ENCODE measurements at regions not wholly inside any gene's neighbourhood (a gene's known extent, or its start where the extent isn't known, plus 50 kb on each side); places are given as distances from the start of the nearest gene placed in this dataset.
A peak's percentile ranks its signal among the peaks of the same experiment; 100 is the strongest.

GRCh38 chr2:207394812-207395534 is 134.8 kb upstream of the CREB1 start:
- H3K9me3 Mint-ChIP-seq: no peaks in the 10 kb centered on the region
- peaks cover 17% of the 10 kb centered on the region for H3K4me1 Mint-ChIP-seq (ENCODE audit: low read depth)
- H3K27ac Mint-ChIP-seq: peak overlapping the region; percentile 85
- H3K4me3 Mint-ChIP-seq: no peak overlapping the region
- no peaks in the 10 kb centered on the region for H3K27me3 Mint-ChIP-seq
- DNase-seq: peak; percentile 41
- no peaks in the 10 kb centered on the region for H3K36me3 Mint-ChIP-seq (ENCODE audit: low read depth)

GRCh38 chr2:207395535-207396251 is 134.1 kb upstream of the CREB1 start:
- no peak for DNase-seq
- Mint-ChIP-seq H3K27ac (peak overlapping the region; percentile 58), H3K4me1 (ENCODE audit: low read depth) (peaks cover 17% of the 10 kb centered on the region), H3K9me3 (no peaks in the 10 kb centered on the region), H3K27me3 (no peaks in the 10 kb centered on the region), H3K36me3 (ENCODE audit: low read depth) (no peaks in the 10 kb centered on the region), H3K4me3 (no peak overlapping the region)

GRCh38 chr2:207397917-207398655 is 131.7 kb upstream of the CREB1 start:
- Mint-ChIP-seq H3K4me1 (ENCODE audit: low read depth) (peaks cover 17% of the 10 kb centered on the region), H3K36me3 (ENCODE audit: low read depth) (no peaks in the 10 kb centered on the region), H3K27me3 (no peaks in the 10 kb centered on the region), H3K4me3 (no peak overlapping the region), H3K27ac (no peak overlapping the region), H3K9me3 (no peaks in the 10 kb centered on the region)
- DNase-seq: no peak

GRCh38 chr2:207399301-207399700 is 130.5 kb upstream of the CREB1 start:
- Mint-ChIP-seq H3K27me3 (no peaks in the 10 kb centered on the region), H3K27ac (no peak overlapping the region), H3K9me3 (no peaks in the 10 kb centered on the region), H3K4me1 (ENCODE audit: low read depth) (peaks cover 13% of the 10 kb centered on the region), H3K4me3 (no peak overlapping the region), H3K36me3 (ENCODE audit: low read depth) (no peaks in the 10 kb centered on the region)
- DNase-seq: no peak

- Mint-ChIP-seq H3K36me3 (ENCODE audit: low read depth) (no peaks in the 10 kb centered on the region), H3K27ac (no peak overlapping the region), H3K9me3 (no peaks in the 10 kb centered on the region), H3K4me3 (no peak overlapping the region), H3K27me3 (no peaks in the 10 kb centered on the region), H3K4me1 (ENCODE audit: low read depth) (no peaks in the 10 kb centered on the region)
- no peak for DNase-seq
These were observed 128.4 kb upstream of the CREB1 start for GRCh38 chr2:207401338-207401737.

- Mint-ChIP-seq H3K4me3 (no peak overlapping the region), H3K27ac (no peak overlapping the region), H3K9me3 (no peaks in the 10 kb centered on the region), H3K27me3 (no peaks in the 10 kb centered on the region), H3K36me3 (ENCODE audit: low read depth) (no peaks in the 10 kb centered on the region), H3K4me1 (ENCODE audit: low read depth) (no peaks in the 10 kb centered on the region)
- no peak for DNase-seq
These were observed 126.6 kb upstream of the CREB1 start for GRCh38 chr2:207403141-207403540.

GRCh38 chr2:207403950-207404349 is 125.8 kb upstream of the CREB1 start:
- Mint-ChIP-seq H3K9me3 (no peaks in the 10 kb centered on the region), H3K27ac (no peak overlapping the region)

GRCh38 chr2:207405150-207405549 is 124.6 kb upstream of the CREB1 start:
- Mint-ChIP-seq H3K27ac (no peak overlapping the region), H3K36me3 (ENCODE audit: low read depth) (no peaks in the 10 kb centered on the region), H3K9me3 (no peaks in the 10 kb centered on the region), H3K27me3 (no peaks in the 10 kb centered on the region), H3K4me3 (no peak overlapping the region), H3K4me1 (ENCODE audit: low read depth) (no peaks in the 10 kb centered on the region)
- no peak for DNase-seq

More at GRCh38 chr2:207403950-207404349, 125.8 kb upstream of the CREB1 start:
- no peak overlapping the region for H3K4me3 Mint-ChIP-seq
- H3K4me1 Mint-ChIP-seq (ENCODE audit: low read depth): no peaks in the 10 kb centered on the region
- H3K27me3 Mint-ChIP-seq: no peaks in the 10 kb centered on the region
- DNase-seq: no peak
- H3K36me3 Mint-ChIP-seq (ENCODE audit: low read depth): no peaks in the 10 kb centered on the region

GRCh38 chr2:207408086-207408794 is 121.5 kb upstream of the CREB1 start:
- no peak overlapping the region for H3K27ac Mint-ChIP-seq
- peaks cover 1% of the 10 kb centered on the region for H3K4me1 Mint-ChIP-seq (ENCODE audit: low read depth)
- DNase-seq: no peak
- no peak overlapping the region for H3K4me3 Mint-ChIP-seq
- no peaks in the 10 kb centered on the region for H3K27me3 Mint-ChIP-seq
- no peaks in the 10 kb centered on the region for H3K36me3 Mint-ChIP-seq (ENCODE audit: low read depth)
- no peaks in the 10 kb centered on the region for H3K9me3 Mint-ChIP-seq

GRCh38 chr2:207409517-207409916 is 120.2 kb upstream of the CREB1 start:
- no peaks in the 10 kb centered on the region for H3K27me3 Mint-ChIP-seq
- no peaks in the 10 kb centered on the region for H3K36me3 Mint-ChIP-seq (ENCODE audit: low read depth)
- H3K9me3 Mint-ChIP-seq: no peaks in the 10 kb centered on the region
- no peak overlapping the region for H3K27ac Mint-ChIP-seq
- no peak overlapping the region for H3K4me3 Mint-ChIP-seq
- no peak for DNase-seq
- H3K4me1 Mint-ChIP-seq (ENCODE audit: low read depth): peaks cover 1% of the 10 kb centered on the region

GRCh38 chr2:207412787-207413310 is 116.9 kb upstream of the CREB1 start:
- peaks cover 1% of the 10 kb centered on the region for H3K4me1 Mint-ChIP-seq (ENCODE audit: low read depth)
- H3K9me3 Mint-ChIP-seq: no peaks in the 10 kb centered on the region
- H3K4me3 Mint-ChIP-seq: no peak overlapping the region

GRCh38 chr2:207413376-207413907 is 116.3 kb upstream of the CREB1 start:
- H3K4me3 Mint-ChIP-seq: no peak overlapping the region
- no peak for DNase-seq
- H3K27me3 Mint-ChIP-seq: no peaks in the 10 kb centered on the region
- H3K36me3 Mint-ChIP-seq (ENCODE audit: low read depth): no peaks in the 10 kb centered on the region
- H3K4me1 Mint-ChIP-seq (ENCODE audit: low read depth): peaks cover 1% of the 10 kb centered on the region
- no peak overlapping the region for H3K27ac Mint-ChIP-seq
- no peaks in the 10 kb centered on the region for H3K9me3 Mint-ChIP-seq

More at GRCh38 chr2:207412787-207413310, 116.9 kb upstream of the CREB1 start:
- Mint-ChIP-seq H3K27ac (no peak overlapping the region), H3K36me3 (ENCODE audit: low read depth) (no peaks in the 10 kb centered on the region), H3K27me3 (no peaks in the 10 kb centered on the region)
- no peak for DNase-seq

GRCh38 chr2:207416111-207416510 is 113.7 kb upstream of the CREB1 start:
- no peak for DNase-seq
- Mint-ChIP-seq H3K27me3 (no peaks in the 10 kb centered on the region), H3K9me3 (no peaks in the 10 kb centered on the region)

GRCh38 chr2:207416900-207417299 is 112.9 kb upstream of the CREB1 start:
- Mint-ChIP-seq H3K4me3 (no peak overlapping the region), H3K36me3 (ENCODE audit: low read depth) (no peaks in the 10 kb centered on the region), H3K9me3 (no peaks in the 10 kb centered on the region), H3K27ac (no peak overlapping the region), H3K27me3 (peaks cover 6% of the 10 kb centered on the region), H3K4me1 (ENCODE audit: low read depth) (peaks cover 1% of the 10 kb centered on the region)
- DNase-seq: no peak

More at GRCh38 chr2:207416111-207416510, 113.7 kb upstream of the CREB1 start:
- Mint-ChIP-seq H3K36me3 (ENCODE audit: low read depth) (no peaks in the 10 kb centered on the region), H3K4me1 (ENCODE audit: low read depth) (peaks cover 1% of the 10 kb centered on the region), H3K4me3 (no peak overlapping the region), H3K27ac (no peak overlapping the region)

Data from activated T-cell treated with anti-CD3 and anti-CD28 coated beads, Interleukin-2, amount 50 U/mL, for 24 hours (primary cell).